ENCODE measurements at regions not wholly inside any gene's neighbourhood (a gene's known extent, or its start where the extent isn't known, plus 50 kb on each side); places are given as distances from the start of the nearest gene placed in this dataset.

- no peaks in the 10 kb centered on the region for H3K9me3 ChIP-seq (ENCODE audit: low read depth)
- no peak overlapping the region for H3K9ac ChIP-seq
- H3K27ac ChIP-seq = no peak overlapping the region
- peaks cover 14% of the 10 kb centered on the region for H3F3A ChIP-seq (ENCODE audit: low read depth)
- Mint-ChIP-seq H3K27ac (peak overlapping the region; percentile 43), H3K36me3 (no peaks in the 10 kb centered on the region), H3K4me3 (no peak overlapping the region), H3K9me3 (no peaks in the 10 kb centered on the region), H3K27me3 (ENCODE audit: insufficient read depth, low read depth) (peaks cover 13% of the 10 kb centered on the region), H3K4me1 (peaks cover 47% of the 10 kb centered on the region)
- peaks cover 37% of the 10 kb centered on the region for H3K4me1 ChIP-seq
- peak overlapping the region; percentile 65 for H3K4me2 ChIP-seq
- DNase-seq (ENCODE audit: low spot score) = peak; percentile 2
- H3K79me2 ChIP-seq (ENCODE audit: low read depth) = no peaks in the 10 kb centered on the region
- TF ChIP-seq EZH2 (IDR thresholded peaks at IDR 0.05) = no peak
- no peak for TF ChIP-seq CTCF (IDR thresholded peaks at IDR 0.05)
- TF ChIP-seq EZH2phosphoT487 (IDR thresholded peaks at IDR 0.05) = no peak
- no peaks in the 10 kb centered on the region for H3K27me3 ChIP-seq
- H4K20me1 ChIP-seq (ENCODE audit: low read depth) = no peaks in the 10 kb centered on the region
- H2AFZ ChIP-seq (replicated peaks) = peak overlapping the region; percentile 38
- H3K36me3 ChIP-seq = no peaks in the 10 kb centered on the region
- no peak overlapping the region for H3K4me3 ChIP-seq
These were observed 154.7 kb upstream of the PDE10A start for GRCh38 chr6:165817771-165818170.

- TF ChIP-seq CTCF (IDR thresholded peaks at IDR 0.05) = no peak
- no peak for TF ChIP-seq EZH2phosphoT487 (IDR thresholded peaks at IDR 0.05)
- TF ChIP-seq EZH2 (IDR thresholded peaks at IDR 0.05) = no peak
- H4K20me1 ChIP-seq (ENCODE audit: low read depth) = no peaks in the 10 kb centered on the region
- H3F3A ChIP-seq (ENCODE audit: low read depth) = peaks cover 14% of the 10 kb centered on the region
- no peak overlapping the region for H3K9ac ChIP-seq
- no peaks in the 10 kb centered on the region for H3K9me3 ChIP-seq (ENCODE audit: low read depth)
- H3K79me2 ChIP-seq (ENCODE audit: low read depth) = no peaks in the 10 kb centered on the region
- no peaks in the 10 kb centered on the region for H3K36me3 Mint-ChIP-seq
- H3K36me3 ChIP-seq = no peaks in the 10 kb centered on the region
- peaks cover 13% of the 10 kb centered on the region for H3K27me3 Mint-ChIP-seq (ENCODE audit: insufficient read depth, low read depth)
- DNase-seq (ENCODE audit: low spot score) = peak; percentile 15
- no peaks in the 10 kb centered on the region for H3K9me3 Mint-ChIP-seq
- no peaks in the 10 kb centered on the region for H3K27me3 ChIP-seq
- no peak overlapping the region for H3K4me3 Mint-ChIP-seq
- peaks cover 47% of the 10 kb centered on the region for H3K4me1 Mint-ChIP-seq
- no peak overlapping the region for H3K4me3 ChIP-seq
- no peak overlapping the region for H2AFZ ChIP-seq (replicated peaks)
- no peak overlapping the region for H3K4me2 ChIP-seq
- no peak overlapping the region for H3K27ac ChIP-seq
- no peak overlapping the region for H3K27ac Mint-ChIP-seq
- H3K4me1 ChIP-seq = peaks cover 37% of the 10 kb centered on the region
These were observed 154.1 kb upstream of the PDE10A start for GRCh38 chr6:165817148-165817547.

GRCh38 chr6:165814679-165815078 lies 151.6 kb upstream of the PDE10A start:
- Histone ChIP-seq H3K27me3 (no peaks in the 10 kb centered on the region), H3K27ac (no peak overlapping the region), H3K4me1 (peaks cover 27% of the 10 kb centered on the region), H4K20me1 (ENCODE audit: low read depth) (no peaks in the 10 kb centered on the region), H3K4me2 (no peak overlapping the region), H2AFZ (replicated peaks) (peak overlapping the region; percentile 17), H3K4me3 (no peak overlapping the region), H3K9ac (no peak overlapping the region), H3K9me3 (ENCODE audit: low read depth) (no peaks in the 10 kb centered on the region), H3K79me2 (ENCODE audit: low read depth) (no peaks in the 10 kb centered on the region), H3F3A (ENCODE audit: low read depth) (peaks cover 10% of the 10 kb centered on the region), H3K36me3 (no peaks in the 10 kb centered on the region)
- no peak overlapping the region for H3K27ac Mint-ChIP-seq
- peaks cover 33% of the 10 kb centered on the region for H3K4me1 Mint-ChIP-seq
- no peak for DNase-seq (ENCODE audit: low spot score)
- H3K4me3 Mint-ChIP-seq = no peak overlapping the region
- no peaks in the 10 kb centered on the region for H3K36me3 Mint-ChIP-seq
- peaks cover 16% of the 10 kb centered on the region for H3K27me3 Mint-ChIP-seq (ENCODE audit: insufficient read depth, low read depth)
- peaks cover 5% of the 10 kb centered on the region for H3K9me3 Mint-ChIP-seq
- TF ChIP-seq CTCF (IDR thresholded peaks at IDR 0.05) (no peak), EZH2phosphoT487 (IDR thresholded peaks at IDR 0.05) (no peak), EZH2 (IDR thresholded peaks at IDR 0.05) (no peak)
